Small intestine (tissue), 7 donors: ENCODE measurements at regions not wholly inside any gene's neighbourhood (a gene's known extent, or its start where the extent isn't known, plus 50 kb on each side); places are given as distances from the start of the nearest gene placed in this dataset.

Source experiments
- DNase-seq, 2 donors: peaks; one replicate each; pipeline versions ENCODE4 v3.0.0 to v3.0.0-alpha.2; 2013
- FAIRE-seq: peaks from 2 replicates; lab custom pipeline; 2012; peaks lifted over from hg19 to GRCh38; lab: Jason Lieb, UNC
- H3K27ac ChIP-seq, 3 donors: one replicate each; pipeline ENCODE4 v1.5.1; 2013; ENCODE audit warnings: low read length in 2 of 3, mild to moderate bottlenecking in 2 of 3, control low read depth in 1 of 3, inconsistent platforms in 1 of 3, low read depth in 1 of 3, moderate library complexity in 1 of 3
- H3K27me3 ChIP-seq, 3 donors: one replicate each; pipeline ENCODE4 v1.6.1; 2013; ENCODE audit warnings: low read length in 3 of 3, inconsistent platforms in 1 of 3; ENCODE audit not compliant: control insufficient read depth in 3 of 3, insufficient read depth in 3 of 3
- H3K36me3 ChIP-seq, 3 donors: one replicate each; pipeline ENCODE4 v1.6.1; 2013; ENCODE audit warnings: low read length in 3 of 3, inconsistent platforms in 1 of 3, low read depth in 1 of 3, mild to moderate bottlenecking in 1 of 3, moderate library complexity in 1 of 3; ENCODE audit not compliant: control insufficient read depth in 3 of 3, insufficient read depth in 2 of 3
- H3K4me1 ChIP-seq, 3 donors: one replicate each; pipeline ENCODE4 v1.6.1; 2013; ENCODE audit warnings: low read length in 2 of 3, inconsistent platforms in 1 of 3, low read depth in 1 of 3, mild to moderate bottlenecking in 1 of 3, moderate library complexity in 1 of 3; ENCODE audit not compliant: control insufficient read depth in 3 of 3, insufficient read depth in 2 of 3
- H3K4me3 ChIP-seq, 3 donors: one replicate each; pipeline ENCODE4 v1.5.1; 2013; ENCODE audit warnings: low read length in 3 of 3, control low read depth in 1 of 3, inconsistent platforms in 1 of 3, low read depth in 1 of 3, mild to moderate bottlenecking in 1 of 3, moderate library complexity in 1 of 3
- H3K9me3 ChIP-seq, 2 donors: one replicate each; pipeline ENCODE4 v1.6.1; 2013; ENCODE audit warnings: low read depth in 1 of 2, low read length in 1 of 2; ENCODE audit not compliant: control insufficient read depth in 2 of 2, insufficient read depth in 1 of 2
- WGBS, 3 donors: extraction: QIAGEN DNeasy Blood & Tissue Kit; methylation state at CpG; one replicate each; pipeline ENCODE4 v1.1.7; 2013; 5-methylcytosine and 5-hydroxymethylcytosine counted together
- donor health status: healthy with polysubstance abuse.
- donor health status: control.
- donor health status: control.
- donor health status: Bipolar disorder and iron deficiency.
- donor health status: healthy.

DNA sequence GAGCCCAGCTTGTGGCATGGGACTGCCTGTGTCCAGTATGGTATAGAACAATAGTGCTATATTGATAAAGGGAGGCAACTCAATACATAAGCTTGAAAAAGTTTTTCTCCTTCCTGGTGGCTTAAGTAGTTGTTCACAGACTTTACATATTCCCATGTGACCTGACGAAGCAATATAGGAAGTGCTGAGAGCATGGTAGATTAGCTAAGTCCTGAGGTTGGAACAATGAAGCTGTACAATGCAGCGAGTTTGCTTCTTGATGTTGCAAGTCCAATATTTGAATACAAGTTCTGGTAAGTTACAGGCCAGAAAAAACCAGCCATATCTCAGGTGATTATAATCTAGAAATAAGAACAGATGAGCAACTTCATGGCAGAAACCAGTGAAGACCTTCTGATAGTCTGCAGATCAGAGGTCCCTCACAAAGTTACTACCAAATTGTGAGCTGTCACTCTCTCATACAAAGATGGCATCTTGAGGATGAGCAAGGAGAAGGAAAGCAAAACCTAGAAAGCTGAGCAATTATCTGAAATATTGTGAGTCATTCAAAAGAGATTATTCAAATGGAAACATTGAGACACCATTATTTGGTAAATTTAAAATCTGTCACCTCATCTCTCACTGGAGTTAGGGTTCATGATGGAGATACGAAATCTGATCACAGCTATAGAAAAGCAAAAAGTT is 72.9 kb upstream of the BTG1 start:
- DNase-seq, result peak in 1 of 2 donors; percentile 16
- no peak for FAIRE-seq
- H3K4me3 ChIP-seq, result no peak overlapping the region
- no peaks in the 10 kb centered on the region for H3K27me3 ChIP-seq
- no peaks in the 10 kb centered on the region for H3K9me3 ChIP-seq
- no peaks in the 10 kb centered on the region for H3K4me1 ChIP-seq
- no peaks in the 10 kb centered on the region for H3K36me3 ChIP-seq
- 78 to 87% (median 87%) methylated on average over 3 of the region's 3 CpGs for whole genome bisulfite sequencing, 3 donors
- H3K27ac ChIP-seq, result peak overlapping the region in 1 of 3 donors; percentile 7

DNA sequence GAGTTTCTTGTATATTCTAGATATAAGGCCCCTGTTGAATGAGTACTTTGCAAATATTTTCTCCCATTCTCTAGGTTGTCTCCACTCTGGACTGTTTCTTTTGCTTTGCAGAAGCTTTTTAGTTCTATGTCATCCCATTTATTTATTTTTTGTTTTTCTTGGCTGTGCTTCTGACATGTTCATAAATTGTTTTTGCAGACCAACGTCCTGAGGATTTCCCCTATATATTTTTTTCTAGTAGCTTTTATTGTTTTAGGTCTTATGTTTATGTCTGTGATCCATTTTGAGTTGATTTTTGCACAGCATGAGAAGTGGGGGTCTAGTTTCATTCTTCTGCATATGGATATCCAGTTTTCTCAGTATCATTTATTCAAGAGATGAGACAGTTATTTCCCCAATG is 70.4 kb upstream of the BTG1 start:
- WGBS, 3 donors, result 30 to 48% (median 32%) methylated on average over 1 of the region's 1 CpG
- DNase-seq, result no peak
- Histone ChIP-seq H3K36me3 (no peaks in the 10 kb centered on the region), H3K27ac (no peak overlapping the region), H3K4me3 (no peak overlapping the region), H3K4me1 (no peaks in the 10 kb centered on the region), H3K27me3 (no peaks in the 10 kb centered on the region), H3K9me3 (peaks cover 0 to 1% of the 10 kb centered on the region in 2 donors)
- no peak for FAIRE-seq

DNA sequence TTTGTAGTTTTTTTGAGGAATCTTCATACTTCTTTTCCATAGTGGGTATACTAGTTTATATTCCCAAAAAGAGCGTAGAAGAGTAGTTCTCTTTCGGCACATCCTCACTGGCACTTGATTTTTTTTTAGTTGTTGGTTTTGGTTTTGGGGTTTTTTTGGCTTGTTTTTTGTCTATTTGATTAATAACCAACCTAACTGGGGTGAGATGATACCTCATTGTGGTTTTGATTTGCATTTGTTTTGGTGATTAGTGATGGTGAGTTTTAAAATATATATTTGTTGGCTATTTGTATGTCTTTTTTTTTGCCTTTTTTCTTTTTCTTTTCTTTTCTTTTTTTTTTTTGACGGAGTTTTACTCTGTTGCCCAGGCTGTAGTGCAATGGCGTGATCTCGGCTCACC is 69.7 kb upstream of the BTG1 start:
- peaks cover 0 to 3% of the 10 kb centered on the region in 2 donors for H3K9me3 ChIP-seq
- H3K27me3 ChIP-seq, result no peaks in the 10 kb centered on the region
- H3K4me1 ChIP-seq, result no peaks in the 10 kb centered on the region
- 92 to 93% (median 92%) methylated on average over 5 of the region's 5 CpGs for WGBS, 3 donors
- no peak overlapping the region for H3K27ac ChIP-seq
- H3K36me3 ChIP-seq, result no peaks in the 10 kb centered on the region
- DNase-seq (no peak), FAIRE-seq (no peak)
- no peak overlapping the region for H3K4me3 ChIP-seq

DNA sequence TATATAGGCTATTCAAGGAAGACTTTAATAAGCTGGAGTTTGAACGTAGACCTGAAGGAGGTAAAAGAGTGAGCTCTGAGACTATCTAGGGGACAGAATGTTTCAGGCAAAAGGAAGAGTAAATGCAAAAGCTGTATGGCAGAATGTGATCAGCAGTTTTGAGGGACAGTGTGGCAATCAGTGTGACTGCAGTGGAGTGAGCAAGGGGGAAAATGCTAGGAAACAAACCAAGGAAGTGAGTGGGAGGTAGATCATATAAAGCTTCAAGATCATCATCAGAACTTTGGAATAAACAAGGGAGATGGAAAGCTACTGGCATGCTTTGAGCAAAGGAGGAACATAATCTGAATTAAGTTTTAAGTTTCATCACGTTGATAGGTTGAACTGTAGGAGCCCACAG is 67.5 kb upstream of the BTG1 start:
- H3K9me3 ChIP-seq, result peaks cover 0 to 3% of the 10 kb centered on the region in 2 donors
- H3K27ac ChIP-seq, result no peak overlapping the region
- FAIRE-seq (no peak), DNase-seq (no peak)
- no peaks in the 10 kb centered on the region for H3K36me3 ChIP-seq
- no peak overlapping the region for H3K4me3 ChIP-seq
- 82 to 87% (median 86%) methylated on average over 2 of the region's 2 CpGs for WGBS, 3 donors
- H3K4me1 ChIP-seq, result peaks cover 0 to 8% (median 0%) of the 10 kb centered on the region in 3 donors
- H3K27me3 ChIP-seq, result no peaks in the 10 kb centered on the region

DNA sequence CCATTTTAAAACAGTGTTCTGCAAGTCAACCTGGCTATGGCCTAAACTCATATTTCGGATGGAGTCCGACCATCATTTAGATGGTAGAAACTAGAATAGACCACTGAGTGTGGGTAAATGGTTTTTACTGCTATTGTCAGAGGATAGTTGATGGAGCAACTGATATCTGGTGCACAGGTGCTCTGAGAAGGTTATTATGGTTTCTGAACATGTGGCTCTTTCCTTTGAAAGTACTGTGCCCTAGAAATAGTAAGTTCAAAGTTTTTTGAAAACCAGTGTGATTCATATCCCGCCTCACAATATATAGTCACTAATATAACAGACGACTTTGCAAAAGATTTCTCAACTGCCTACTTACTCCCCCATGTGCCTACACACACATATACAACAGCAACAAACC is 64.4 kb upstream of the BTG1 start:
- H3K27me3 ChIP-seq, result no peaks in the 10 kb centered on the region
- DNase-seq (no peak), FAIRE-seq (no peak)
- no peak overlapping the region for H3K27ac ChIP-seq
- H3K4me1 ChIP-seq, result peaks cover 0 to 8% (median 0%) of the 10 kb centered on the region in 3 donors
- WGBS, 3 donors, result 86 to 94% (median 90%) methylated on average over 4 of the region's 4 CpGs
- no peaks in the 10 kb centered on the region for H3K36me3 ChIP-seq
- H3K4me3 ChIP-seq, result no peak overlapping the region
- H3K9me3 ChIP-seq, result peaks cover 0 to 3% of the 10 kb centered on the region in 2 donors

DNA sequence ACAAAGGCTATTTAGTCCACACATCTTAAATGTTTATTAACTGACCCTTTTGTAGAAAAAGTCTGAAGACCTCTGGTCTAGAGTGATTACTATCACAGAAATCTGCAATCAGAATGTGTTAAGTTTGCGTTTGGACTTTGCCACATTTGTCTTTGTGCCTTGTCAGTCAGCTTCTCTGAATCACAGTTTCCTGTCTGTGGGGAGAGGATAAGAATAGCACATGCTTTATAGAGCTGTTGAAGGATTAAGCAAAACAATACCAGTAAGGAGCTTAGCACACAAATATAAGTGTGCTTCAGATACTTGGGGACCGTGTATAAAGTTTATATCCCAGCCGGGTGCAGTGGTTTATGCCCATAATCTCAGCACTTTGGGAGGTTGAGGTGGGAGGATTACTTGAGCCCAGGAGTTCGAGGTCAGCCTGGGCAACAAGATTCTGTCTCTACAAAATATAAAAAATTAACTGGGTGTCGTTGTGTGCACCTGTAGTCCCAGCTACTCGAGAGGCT is 63.0 kb upstream of the BTG1 start:
- peak overlapping the region in 2 of 3 donors; percentile 27 to 48 for H3K27ac ChIP-seq

DNA sequence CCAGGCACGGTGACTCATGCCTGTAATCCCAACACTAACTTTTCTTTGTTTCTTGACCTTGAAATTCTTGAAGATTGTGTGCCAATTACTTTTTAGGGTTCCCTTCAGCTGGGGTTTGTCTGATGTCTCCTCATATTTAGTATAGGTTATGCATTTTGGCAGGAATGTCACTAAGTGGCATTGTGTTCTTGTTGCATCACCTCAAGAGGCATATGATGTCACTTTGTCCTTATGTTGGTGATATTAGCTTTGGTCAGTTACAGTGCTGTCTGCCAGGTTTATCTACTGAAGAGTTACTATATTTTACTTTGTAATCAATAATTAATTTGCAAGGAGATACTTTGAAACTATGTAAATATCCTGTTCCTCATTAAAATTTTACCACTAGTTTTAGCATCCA is 61.0 kb upstream of the BTG1 start:
- Histone ChIP-seq H3K36me3 (no peaks in the 10 kb centered on the region), H3K4me3 (no peak overlapping the region), H3K4me1 (peaks cover 0 to 8% (median 0%) of the 10 kb centered on the region in 3 donors), H3K27me3 (no peaks in the 10 kb centered on the region), H3K9me3 (peaks cover 0 to 3% of the 10 kb centered on the region in 2 donors), H3K27ac (no peak overlapping the region)
- DNase-seq, result no peak
- no peak for FAIRE-seq
- WGBS, 3 donors, result 89 to 93% (median 93%) methylated on average over 1 of the region's 1 CpG

More for the DNA sequence above, 63.0 kb upstream of the BTG1 start:
- peak; percentile 68 to 74 for DNase-seq
- H3K4me1 ChIP-seq, result peaks cover 0 to 8% (median 0%) of the 10 kb centered on the region in 3 donors
- H3K4me3 ChIP-seq, result no peak overlapping the region
- H3K36me3 ChIP-seq, result no peaks in the 10 kb centered on the region
- no peak for FAIRE-seq
- WGBS, 3 donors, result 42 to 46% (median 44%) methylated on average over 6 of the region's 6 CpGs
- no peaks in the 10 kb centered on the region for H3K27me3 ChIP-seq
- H3K9me3 ChIP-seq, result peaks cover 0 to 3% of the 10 kb centered on the region in 2 donors

DNA sequence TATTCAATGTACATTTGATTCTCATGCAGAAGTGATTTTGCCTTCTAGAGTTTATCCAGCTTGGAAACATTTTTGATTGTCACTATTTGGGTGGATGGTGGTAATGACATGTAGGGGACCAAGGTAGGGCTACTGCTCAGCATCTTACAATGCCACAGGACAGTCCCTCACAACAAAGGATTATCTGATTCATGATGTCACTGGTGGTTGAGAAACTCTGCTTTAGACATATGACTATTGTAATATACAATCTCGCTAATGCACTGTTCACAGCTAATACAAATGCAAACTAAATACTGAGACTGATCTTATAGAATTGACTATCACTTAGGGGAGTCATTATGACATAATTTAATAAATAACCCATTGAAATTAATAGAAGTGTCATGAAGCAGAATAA is 60.4 kb upstream of the BTG1 start:
- 93 to 100% (median 98%) methylated on average over 1 of the region's 1 CpG for WGBS, 3 donors
- FAIRE-seq (no peak), DNase-seq (no peak)
- Histone ChIP-seq H3K4me1 (peaks cover 0 to 8% (median 0%) of the 10 kb centered on the region in 3 donors), H3K36me3 (no peaks in the 10 kb centered on the region), H3K4me3 (no peak overlapping the region), H3K27me3 (no peaks in the 10 kb centered on the region), H3K27ac (no peak overlapping the region), H3K9me3 (peaks cover 0 to under 1% of the 10 kb centered on the region in 2 donors)
